CD4-positive, alpha-beta T cell (primary cell): ENCODE measurements at regions not wholly inside any gene's neighbourhood (a gene's known extent, or its start where the extent isn't known, plus 50 kb on each side); places are given as distances from the start of the nearest gene placed in this dataset.

Experiments used
- ATAC-seq: fragments of 200-7000 bp; cut with Tn5 transposase; one replicate; pipeline ENCODE4 v1.10.0; 2022; ENCODE audit warnings: mild to moderate bottlenecking; ENCODE audit not compliant: poor library complexity
- CTCF ChIA-PET: fragments of 350-600 bp; sonication (Branson Sonifier 250); formaldehyde crosslinking; loops from one replicate; lab custom pipeline; 2021; ENCODE audit warnings: antibody characterized with exemption, inconsistent platforms; lab: Charles Lee
- POLR2A ChIA-PET: fragments of 350-600 bp; sonication (Branson Sonifier 250); formaldehyde crosslinking; loops from one replicate; lab custom pipeline; 2021; ENCODE audit warnings: antibody characterized with exemption, inconsistent platforms; lab: Charles Lee
- DNase-seq, 14 experiments: peaks; one replicate each; pipeline ENCODE4 v3.0.0-alpha.2; 2013 to 2020; ENCODE audit warnings: mixed read lengths in 2 of 14
- H3K27ac ChIP-seq, 2 donors: one replicate each; pipeline versions ENCODE4 v1.5.1 to v1.7.0; 2013; ENCODE audit warnings: low read length in 2 of 2, low read depth in 1 of 2, mild to moderate bottlenecking in 1 of 2
- H3K27me3 ChIP-seq, 2 experiments: 1 replicate in 1 of 2; 2 replicates in 1 of 2; pipeline versions ENCODE4 v1.6.1 to v1.7.0; 2013; ENCODE audit warnings: low read length in 2 of 2, control low read depth in 1 of 2, mild to moderate bottlenecking in 1 of 2, moderate library complexity in 1 of 2; ENCODE audit not compliant: insufficient read depth in 2 of 2, control insufficient read depth in 1 of 2
- H3K36me3 ChIP-seq: one replicate; pipeline ENCODE4 v1.6.1; 2013; ENCODE audit warnings: low read length, control low read depth; ENCODE audit not compliant: insufficient read depth
- H3K4me1 ChIP-seq: one replicate; pipeline ENCODE4 v1.6.1; 2013; ENCODE audit warnings: low read length, control low read depth; ENCODE audit not compliant: insufficient read depth
- H3K4me3 ChIP-seq: one replicate; pipeline ENCODE4 v1.5.1; 2013; ENCODE audit warnings: mild to moderate bottlenecking, low read length, moderate library complexity
- H3K9me3 ChIP-seq, 2 experiments: 1 replicate in 1 of 2; 2 replicates in 1 of 2; pipeline versions ENCODE4 v1.6.1 to v1.7.0; 2013; ENCODE audit warnings: low read length in 2 of 2, mild to moderate bottlenecking in 2 of 2, control low read depth in 1 of 2, moderate library complexity in 1 of 2; ENCODE audit not compliant: control insufficient read depth in 1 of 2, insufficient read depth in 1 of 2
- H3K27ac Mint-ChIP-seq: one replicate; pipeline ENCODE4 v1.8.0; 2020; ENCODE audit warnings: mixed read lengths
- H3K27me3 Mint-ChIP-seq: one replicate; pipeline ENCODE4 v1.8.0; 2021; ENCODE audit warnings: mixed read lengths
- H3K36me3 Mint-ChIP-seq: one replicate; pipeline ENCODE4 v1.8.0; 2021; ENCODE audit warnings: low read depth, mixed read lengths
- H3K4me1 Mint-ChIP-seq: one replicate; pipeline ENCODE4 v1.8.0; 2021; ENCODE audit warnings: low read depth, mixed read lengths
- H3K4me3 Mint-ChIP-seq: one replicate; pipeline ENCODE4 v1.8.0; 2020; ENCODE audit warnings: mild to moderate bottlenecking, mixed read lengths
- H3K9me3 Mint-ChIP-seq: one replicate; pipeline ENCODE4 v1.8.0; 2020; ENCODE audit warnings: mixed read lengths
- CTCF ChIP-seq: fragments of 200-600 bp; IDR thresholded peaks from one replicate; pipeline ENCODE4 v1.8.0; 2022; ENCODE audit warnings: antibody characterized with exemption, mild to moderate bottlenecking
- intact Hi-C, 2 experiments: fragments of 100-400 bp; cut with DNase I in 1 of 2; cut with micrococcal nuclease in 1 of 2; formaldehyde crosslinking; loops; one replicate each; pipeline versions ENCODE4 v1.15.1 to v1.9.0; 2023 to 2025; cut with DNase I, micrococcal nuclease

- Histone ChIP-seq H3K4me1 (no peaks in the 10 kb centered on the region), H3K27me3 (no peaks in the 10 kb centered on the region), H3K4me3 (no peak overlapping the region), H3K27ac (no peak overlapping the region), H3K9me3 (peaks cover 0 to 6% of the 10 kb centered on the region in 2 experiments), H3K36me3 (no peaks in the 10 kb centered on the region)
- POLR2A ChIA-PET = no interaction called here
- DNase-seq = no peak
- Mint-ChIP-seq H3K4me1 (no peaks in the 10 kb centered on the region), H3K27ac (no peak overlapping the region), H3K27me3 (peaks cover 2% of the 10 kb centered on the region), H3K36me3 (no peaks in the 10 kb centered on the region), H3K4me3 (no peak overlapping the region), H3K9me3 (no peaks in the 10 kb centered on the region)
- intact Hi-C loops = no loop called here
- no peak for ATAC-seq
- CTCF ChIA-PET = no interaction called here
- no peak for TF ChIP-seq CTCF
These were observed 88.8 kb upstream of the HELT start for GRCh38 chr4:184929476-184929875.

- ChIA-PET CTCF (no interaction called here), POLR2A (no interaction called here)
- Mint-ChIP-seq H3K27ac (no peak overlapping the region), H3K4me1 (no peaks in the 10 kb centered on the region), H3K27me3 (peaks cover 7% of the 10 kb centered on the region), H3K9me3 (no peaks in the 10 kb centered on the region), H3K36me3 (no peaks in the 10 kb centered on the region), H3K4me3 (no peak overlapping the region)
- intact Hi-C loops = no loop called here
- no peak for ATAC-seq
- Histone ChIP-seq H3K36me3 (no peaks in the 10 kb centered on the region), H3K9me3 (peaks cover 0 to 6% of the 10 kb centered on the region in 2 experiments), H3K27me3 (no peaks in the 10 kb centered on the region), H3K4me3 (no peak overlapping the region), H3K27ac (no peak overlapping the region), H3K4me1 (no peaks in the 10 kb centered on the region)
- no peak for TF ChIP-seq CTCF
- no peak for DNase-seq
These were observed 88.3 kb upstream of the HELT start for GRCh38 chr4:184930026-184930425.

GRCh38 chr4:184932343-184932742 is 85.9 kb upstream of the HELT start:
- Mint-ChIP-seq H3K27ac (no peak overlapping the region), H3K27me3 (peaks cover 7% of the 10 kb centered on the region), H3K4me1 (no peaks in the 10 kb centered on the region), H3K36me3 (no peaks in the 10 kb centered on the region), H3K9me3 (no peaks in the 10 kb centered on the region), H3K4me3 (no peak overlapping the region)
- no peak for DNase-seq
- H3K4me3 ChIP-seq = no peak overlapping the region
- H3K36me3 ChIP-seq = no peaks in the 10 kb centered on the region
- no peaks in the 10 kb centered on the region for H3K27me3 ChIP-seq
- H3K9me3 ChIP-seq = peaks cover 0 to 6% of the 10 kb centered on the region in 2 experiments
- no peak overlapping the region for H3K27ac ChIP-seq
- CTCF ChIA-PET = no interaction called here
- POLR2A ChIA-PET = no interaction called here
- intact Hi-C loops = no loop called here
- ATAC-seq = no peak
- no peak for TF ChIP-seq CTCF
- no peaks in the 10 kb centered on the region for H3K4me1 ChIP-seq
